ENCODE measurements at regions not wholly inside any gene's neighbourhood (a gene's known extent, or its start where the extent isn't known, plus 50 kb on each side); places are given as distances from the start of the nearest gene placed in this dataset.

GRCh38 chrX:124529786-124530185, 183.4 kb downstream of the SH2D1A start:
- Histone ChIP-seq H2BK20ac (ENCODE audit: low read depth, low read length) (no peak overlapping the region), H4K20me1 (ENCODE audit: insufficient read depth, low read length) (no peaks in the 10 kb centered on the region), H2BK5ac (ENCODE audit: low read depth, low read length, poor library complexity, severe bottlenecking) (no peak overlapping the region), H3K27me3 (ENCODE audit: control insufficient read depth, insufficient read depth, low read length) (no peaks in the 10 kb centered on the region), H4K8ac (ENCODE audit: low read depth in 2 of 2, low read length in 2 of 2) (no peak overlapping the region), H3K4ac (ENCODE audit: low read depth, low read length) (no peak overlapping the region), H3K9ac (ENCODE audit: low read depth, low read length) (no peak overlapping the region), H3K27ac (ENCODE audit: insufficient read depth, low read length) (no peak overlapping the region), H3K56ac (ENCODE audit: extremely low read depth, insufficient read depth, low read length) (no peak overlapping the region), H3K9me3 (ENCODE audit: control insufficient read depth, insufficient read depth, low read length) (no peaks in the 10 kb centered on the region), H3K36me3 (ENCODE audit: control insufficient read depth, insufficient read depth, low read length) (no peaks in the 10 kb centered on the region), H4K5ac (ENCODE audit: low read depth, low read length) (no peak overlapping the region), H2AK9ac (replicated peaks; ENCODE audit: low read depth, low read length, poor library complexity) (no peak overlapping the region), H3K4me1 (ENCODE audit: control insufficient read depth, insufficient read depth, low read length) (no peaks in the 10 kb centered on the region), H3K14ac (replicated peaks; ENCODE audit: low read depth, low read length) (no peak overlapping the region), H3K79me1 (ENCODE audit: low read depth in 1 of 2, low read length in 2 of 2) (no peaks in the 10 kb centered on the region), H3K4me2 (ENCODE audit: low read depth, low read length) (no peak overlapping the region), H3K9me1 (ENCODE audit: insufficient read depth, low read length) (no peaks in the 10 kb centered on the region), H2AK5ac (ENCODE audit: low read depth, low read length) (no peak overlapping the region), H3K4me3 (ENCODE audit: insufficient read depth, low read depth, low read length) (no peak overlapping the region), H3K23ac (ENCODE audit: low read depth, low read length) (no peak overlapping the region), H3K18ac (ENCODE audit: low read depth, low read length) (no peak overlapping the region), H2BK15ac (ENCODE audit: low read depth, low read length) (no peak overlapping the region), H2BK120ac (ENCODE audit: low read depth, low read length) (no peak overlapping the region), H4K91ac (ENCODE audit: insufficient read depth, low read depth, low read length) (no peak overlapping the region), H2AFZ (replicated peaks; ENCODE audit: low read length, poor library complexity) (no peak overlapping the region)
- no TSS peak for BruUV-seq (replicated peaks)
- no peak for TF ChIP-seq ELK1 (IDR thresholded peaks at IDR 0.05; ENCODE audit: borderline replicate concordance, low read depth, low read length)
- no peak for TF ChIP-seq RAD21 (IDR thresholded peaks at IDR 0.05; ENCODE audit: low read length)
- no peak for TF ChIP-seq CTCF (conservative IDR thresholded peaks at IDR 0.05; ENCODE audit: low read depth, low read length)
- no peak for TF ChIP-seq POLR2A (IDR thresholded peaks at IDR 0.05; ENCODE audit: low read depth, low read length)
- no CpG with 5 or more reads among the region's 3 CpGs for WGBS, 2 experiments (ENCODE audit: extremely low coverage in 2 of 2, insufficient read length in 1 of 2)
- intact Hi-C loops (cut with micrococcal nuclease) (no loop called here), dilution Hi-C loops (cut with HindIII; ENCODE audit: low sequenced_read_pairs, unreplicated experiment) (no loop called here), in situ Hi-C loops (cut with MboI; ENCODE audit: low sequenced_read_pairs) (no loop called here)
- POLR2A ChIA-PET (ENCODE audit: unreplicated experiment): no interaction called here
- CTCF ChIA-PET: no interaction called here
- ATAC-seq (ENCODE audit: low read depth) (no peak), DNase-seq (no peak)
